ENCODE measurements at regions not wholly inside any gene's neighbourhood (a gene's known extent, or its start where the extent isn't known, plus 50 kb on each side); places are given as distances from the start of the nearest gene placed in this dataset.

GRCh38 chr7:3206101-3206500 is 95.0 kb upstream of the SDK1 start:
- H3K27ac ChIP-seq = no peak overlapping the region
- no peak overlapping the region for H3K4me3 ChIP-seq
- no peaks in the 10 kb centered on the region for H3K27me3 ChIP-seq
- no peaks in the 10 kb centered on the region for H3K36me3 ChIP-seq
- no peaks in the 10 kb centered on the region for H3K9me3 ChIP-seq
- no peak for ATAC-seq
- WGBS, 2 donors (ENCODE audit: low coverage in 1 of 2) = 84% methylated on average over 2 of the region's 5 CpGs; no CpG with 5 or more reads in 1 of the 2 donors
- TF ChIP-seq CTCF (IDR thresholded peaks at IDR 0.05) (no peak), EP300 (IDR thresholded peaks at IDR 0.05) (no peak), POLR2AphosphoS5 (IDR thresholded peaks at IDR 0.05) (no peak), POLR2A (IDR thresholded peaks at IDR 0.05) (no peak)
- H3K4me1 ChIP-seq = no peaks in the 10 kb centered on the region

GRCh38 chr7:3206771-3207191 is 94.3 kb upstream of the SDK1 start:
- TF ChIP-seq POLR2A (IDR thresholded peaks at IDR 0.05) (no peak), POLR2AphosphoS5 (IDR thresholded peaks at IDR 0.05) (no peak), CTCF (IDR thresholded peaks at IDR 0.05) (no peak), EP300 (IDR thresholded peaks at IDR 0.05) (no peak)
- Histone ChIP-seq H3K4me3 (no peak overlapping the region), H3K27me3 (no peaks in the 10 kb centered on the region), H3K4me1 (no peaks in the 10 kb centered on the region), H3K27ac (no peak overlapping the region), H3K9me3 (no peaks in the 10 kb centered on the region), H3K36me3 (no peaks in the 10 kb centered on the region)
- no peak for ATAC-seq
- WGBS, 2 donors (ENCODE audit: low coverage in 1 of 2) = 83 to 91% methylated on average over 1 to 5 of the region's 5 CpGs

GRCh38 chr7:3207387-3207902 is 93.6 kb upstream of the SDK1 start:
- Histone ChIP-seq H3K36me3 (no peaks in the 10 kb centered on the region), H3K4me3 (no peak overlapping the region), H3K27ac (no peak overlapping the region), H3K27me3 (no peaks in the 10 kb centered on the region), H3K9me3 (no peaks in the 10 kb centered on the region), H3K4me1 (no peaks in the 10 kb centered on the region)
- WGBS, 2 donors (ENCODE audit: low coverage in 1 of 2) = 55 to 63% methylated on average over 10 to 11 of the region's 11 CpGs
- TF ChIP-seq POLR2A (IDR thresholded peaks at IDR 0.05) (no peak), CTCF (IDR thresholded peaks at IDR 0.05) (no peak), EP300 (IDR thresholded peaks at IDR 0.05) (no peak), POLR2AphosphoS5 (IDR thresholded peaks at IDR 0.05) (no peak)
- no peak for ATAC-seq

- H3K4me3 ChIP-seq = no peak overlapping the region
- H3K4me1 ChIP-seq = no peaks in the 10 kb centered on the region
- H3K9me3 ChIP-seq = no peaks in the 10 kb centered on the region
- no peaks in the 10 kb centered on the region for H3K36me3 ChIP-seq
- no peak for TF ChIP-seq POLR2A (IDR thresholded peaks at IDR 0.05)
- no peak for TF ChIP-seq CTCF (IDR thresholded peaks at IDR 0.05)
- no peak overlapping the region for H3K27ac ChIP-seq
- no peak for ATAC-seq
- no CpG with 5 or more reads among the region's 2 CpGs for WGBS, 2 donors (ENCODE audit: low coverage in 1 of 2)
- no peaks in the 10 kb centered on the region for H3K27me3 ChIP-seq
Observed at GRCh38 chr7:3210531-3210930, 90.5 kb upstream of the SDK1 start.

GRCh38 chr7:3214090-3214413 is 87.0 kb upstream of the SDK1 start:
- H3K27me3 ChIP-seq = no peaks in the 10 kb centered on the region
- TF ChIP-seq CTCF (IDR thresholded peaks at IDR 0.05) = no peak
- TF ChIP-seq EP300 (IDR thresholded peaks at IDR 0.05) = no peak
- ATAC-seq = no peak
- no peaks in the 10 kb centered on the region for H3K9me3 ChIP-seq
- H3K4me1 ChIP-seq = peaks cover 0 to 23% (median 6%) of the 10 kb centered on the region in 3 donors
- H3K36me3 ChIP-seq = no peaks in the 10 kb centered on the region
- no peak overlapping the region for H3K4me3 ChIP-seq
- WGBS, 2 donors (ENCODE audit: low coverage in 1 of 2) = 72 to 83% methylated on average over 2 to 4 of the region's 4 CpGs
- H3K27ac ChIP-seq = no peak overlapping the region

Data from gastroesophageal sphincter (tissue), 4 donors.